HCT116 (cell line): ENCODE measurements at regions not wholly inside any gene's neighbourhood (a gene's known extent, or its start where the extent isn't known, plus 50 kb on each side); places are given as distances from the start of the nearest gene placed in this dataset.

Experiments used
- ATAC-seq: fragments of 200-7000 bp; cut with Tn5 transposase; 2 replicates; pipeline ENCODE4 v1.9.1; 2020; ENCODE audit warnings: mild to moderate bottlenecking, moderate library complexity
- BruUV-seq: library from RNA; stranded (reverse); fragments of 400-500 nt; replicated peaks from 2 replicates; lab custom pipeline; 2021; lab: Mats Ljungman, UMichigan
- CTCF ChIA-PET: fragments of 300-600 bp; sonication (Branson Sonifier 250); formaldehyde crosslinking; loops from one replicate; lab custom pipeline; 2021; ENCODE audit warnings: antibody characterized with exemption; lab: Charles Lee
- POLR2A ChIA-PET: fragments of 300-600, 350-600 bp; sonication (Branson Sonifier 250); formaldehyde crosslinking; loops from one replicate; lab custom pipeline; 2021; ENCODE audit warnings: antibody characterized with exemption; lab: Charles Lee
- RAD21 ChIA-PET, 2 experiments: fragments of 300-600 bp; sonication (Branson Sonifier 250); formaldehyde crosslinking; loops; one replicate each; lab custom pipeline; 2023; ENCODE audit warnings: low total read pairs in 2 of 2; ENCODE audit not compliant: uncharacterized antibody in 2 of 2, unreplicated experiment in 2 of 2, low non-redundant PET in 1 of 2; lab: Charles Lee
- DNase-seq: peaks from one replicate; pipeline ENCODE4 v3.0.0-alpha.2; 2010; ENCODE audit warnings: low read depth, low spot score
- H2AFZ ChIP-seq: fragments of 200-600 bp; shearing (Covaris generic), sonication (generic); 2 replicates; pipeline ENCODE4 v1.6.1; 2017; ENCODE audit warnings: low read depth, mixed run types, mixed read lengths, antibody characterized with exemption, low read length; ENCODE audit not compliant: poor library complexity, severe bottlenecking
- H3K27ac ChIP-seq: 2 replicates; pipeline ENCODE4 v1.5.1; 2012; ENCODE audit warnings: low read depth, low read length
- H3K27me3 ChIP-seq: fragments of 200-600 bp; sonication (generic); 2 replicates; pipeline ENCODE4 v1.6.1; 2016; ENCODE audit warnings: mixed run types, low read length, mixed read lengths; ENCODE audit not compliant: insufficient read depth
- H3K36me3 ChIP-seq, 2 experiments: fragments of 200-500 bp in 1 of 2; fragments of 200-600 bp in 1 of 2; sonication (Bioruptor generic) in 1 of 2; sonication (generic) in 1 of 2; 2 replicates each; pipeline versions ENCODE4 v1.5.1 to v1.6.1; 2014 to 2016; ENCODE audit warnings: low read length in 2 of 2, inconsistent platforms in 1 of 2, mixed read lengths in 1 of 2, mixed run types in 1 of 2; ENCODE audit not compliant: insufficient read depth in 2 of 2, control insufficient read depth in 1 of 2
- H3K4me1 ChIP-seq, 2 experiments: fragments of 200-600 bp in 1 of 2; sonication (generic) in 1 of 2; 2 replicates each; pipeline versions ENCODE4 v1.5.1 to v1.6.1; 2012 to 2017; ENCODE audit warnings: low read length in 2 of 2, inconsistent platforms in 1 of 2, mild to moderate bottlenecking in 1 of 2, mixed read lengths in 1 of 2, mixed run types in 1 of 2, moderate library complexity in 1 of 2; ENCODE audit not compliant: insufficient read depth in 2 of 2, control insufficient read depth in 1 of 2
- H3K4me2 ChIP-seq: fragments of 200-600 bp; sonication (generic); 2 replicates; pipeline ENCODE4 v1.6.1; 2017; ENCODE audit warnings: mixed run types, low read length, mixed read lengths
- H3K4me3 ChIP-seq, 2 experiments: fragments of 200-600 bp in 1 of 2; sonication (generic) in 1 of 2; replicated peaks in 1 of 2; 2 replicates each; pipeline ENCODE4 v1.5.1; 2011 to 2016; ENCODE audit warnings: low read length in 2 of 2, control low read depth in 1 of 2, low read depth in 1 of 2, mild to moderate bottlenecking in 1 of 2, mixed read lengths in 1 of 2, mixed run types in 1 of 2
- H3K79me2 ChIP-seq: fragments of 200-600 bp; sonication (generic); 2 replicates; pipeline ENCODE4 v1.6.1; 2017; ENCODE audit warnings: mild to moderate bottlenecking, mixed run types, low read length, moderate library complexity, mixed read lengths; ENCODE audit not compliant: insufficient read depth
- H3K9ac ChIP-seq: fragments of 200-600 bp; sonication (generic); 2 replicates; pipeline ENCODE4 v1.6.1; 2016; ENCODE audit warnings: low read length, mixed read lengths
- H3K9me2 ChIP-seq: fragments of 200-600 bp; sonication (generic), shearing (Covaris generic); 2 replicates; pipeline ENCODE4 v1.6.1; 2017; ENCODE audit warnings: mixed run types, mild to moderate bottlenecking, moderate library complexity; ENCODE audit not compliant: insufficient read depth
- H3K9me3 ChIP-seq, 2 experiments: fragments of 200-500 bp in 1 of 2; fragments of 200-600 bp in 1 of 2; sonication (Bioruptor generic) in 1 of 2; sonication (generic) in 1 of 2; 2 replicates each; pipeline ENCODE4 v1.6.1; 2014 to 2017; ENCODE audit warnings: low read length in 2 of 2, mixed read lengths in 2 of 2, inconsistent platforms in 1 of 2, low read depth in 1 of 2, mild to moderate bottlenecking in 1 of 2, mixed run types in 1 of 2, moderate library complexity in 1 of 2; ENCODE audit not compliant: control insufficient read depth in 1 of 2, insufficient read depth in 1 of 2
- H4K20me1 ChIP-seq: fragments of 200-600 bp; sonication (generic), shearing (Covaris generic); 2 replicates; pipeline ENCODE4 v1.6.1; 2017; ENCODE audit warnings: mixed run types, mild to moderate bottlenecking, moderate library complexity; ENCODE audit not compliant: insufficient read depth
- CEBPB ChIP-seq: IDR thresholded peaks from 2 replicates; pipeline ENCODE4 v1.6.1; 2012; ENCODE audit warnings: low read depth
- EGR1 ChIP-seq: IDR thresholded peaks from 2 replicates; pipeline ENCODE4 v1.6.1; 2012; ENCODE audit warnings: low read depth
- ELF1 ChIP-seq: IDR thresholded peaks from 2 replicates; pipeline ENCODE4 v1.6.1; 2012; ENCODE audit warnings: low read depth, borderline replicate concordance
- JUND ChIP-seq: IDR thresholded peaks from 2 replicates; pipeline ENCODE4 v1.6.1; 2012
- POLR2AphosphoS5 ChIP-seq: IDR thresholded peaks from 2 replicates; pipeline ENCODE4 v1.6.1; 2011; ENCODE audit warnings: mild to moderate bottlenecking, low read depth, low read length, moderate library complexity
- SP1 ChIP-seq: IDR thresholded peaks from 2 replicates; pipeline ENCODE4 v1.6.1; 2012; ENCODE audit warnings: low read depth
- SRF ChIP-seq: IDR thresholded peaks from 2 replicates; pipeline ENCODE4 v1.6.1; 2012; ENCODE audit warnings: low read depth
- TCF7L2 ChIP-seq: IDR thresholded peaks from 2 replicates; pipeline ENCODE4 v1.7.0; 2011; ENCODE audit warnings: borderline replicate concordance, inconsistent platforms; ENCODE audit not compliant: insufficient read depth, insufficient read length; ENCODE audit errors: extremely low read depth
- ZBTB33 ChIP-seq: IDR thresholded peaks from 2 replicates; pipeline ENCODE4 v1.6.1; 2011; ENCODE audit warnings: mild to moderate bottlenecking, low read length, moderate library complexity; ENCODE audit not compliant: insufficient replicate concordance; ENCODE audit errors: extremely low read depth
- ZNF274 ChIP-seq: fragments of 200-500 bp; sonication (Bioruptor generic); IDR thresholded peaks from 2 replicates; pipeline ENCODE4 v1.6.1; 2014; ENCODE audit warnings: mild to moderate bottlenecking, low read depth, low read length, inconsistent platforms
- intact Hi-C: fragments of 100-400 bp; cut with micrococcal nuclease; formaldehyde crosslinking; loops from 2 replicates; pipeline ENCODE4 v1.10.0; 2022

GRCh38 chr2:16018277-16019059 is 78.1 kb downstream of the MYCN start (continued):
- TF ChIP-seq TCF7L2 (no peak), ZNF274 (no peak), POLR2AphosphoS5 (no peak), SRF (no peak), ELF1 (no peak)

GRCh38 chr2:16016282-16016681 is 75.9 kb downstream of the MYCN start:
- POLR2A ChIA-PET, result no interaction called here

More at GRCh38 chr2:16016282-16016681, 75.9 kb downstream of the MYCN start:
- H3K4me1 ChIP-seq, result peaks cover 0 to 2% of the 10 kb centered on the region in 2 experiments; a peak in 1 of 4 replicates
- H3K27me3 ChIP-seq, result peaks cover 30% of the 10 kb centered on the region
- ATAC-seq (no peak), DNase-seq (no peak)
- BruUV-seq, result no TSS peak
- intact Hi-C loops, result no loop called here
- no peaks in the 10 kb centered on the region for H3K9me2 ChIP-seq
- H3K36me3 ChIP-seq, result no peaks in the 10 kb centered on the region
- no peaks in the 10 kb centered on the region for H4K20me1 ChIP-seq
- no peak overlapping the region for H2AFZ ChIP-seq
- no peak overlapping the region for H3K9ac ChIP-seq
- ChIA-PET RAD21 (no interaction called here), CTCF (no interaction called here)
- no peaks in the 10 kb centered on the region for H3K79me2 ChIP-seq
- H3K27ac ChIP-seq, result no peak overlapping the region
- TF ChIP-seq EGR1, result no peak
- TF ChIP-seq JUND, result no peak
- no peak for TF ChIP-seq CEBPB
- TF ChIP-seq ZNF274, result no peak
- no peak for TF ChIP-seq SP1
- no peak for TF ChIP-seq ZBTB33
- no peak for TF ChIP-seq ELF1
- no peak overlapping the region for H3K4me3 ChIP-seq
- H3K4me2 ChIP-seq, result no peak overlapping the region
- H3K9me3 ChIP-seq, result no peaks in the 10 kb centered on the region
